ENCODE measurements at regions not wholly inside any gene's neighbourhood (a gene's known extent, or its start where the extent isn't known, plus 50 kb on each side); places are given as distances from the start of the nearest gene placed in this dataset.

- Histone ChIP-seq H2AK5ac (ENCODE audit: low read length) (no peak overlapping the region), H4K12ac (ENCODE audit: low read depth, low read length) (no peak overlapping the region), H3K27ac (ENCODE audit: low read depth, low read length) (no peak overlapping the region), H3K14ac (ENCODE audit: low read length) (no peak overlapping the region), H3K18ac (ENCODE audit: low read length) (no peak overlapping the region), H2BK120ac (ENCODE audit: insufficient read depth, low read length, poor library complexity) (no peak overlapping the region), H3K79me2 (ENCODE audit: control insufficient read depth, insufficient read depth, low read length, poor library complexity) (no peaks in the 10 kb centered on the region), H3K9me3 (ENCODE audit: insufficient read depth, low read depth, low read length) (no peaks in the 10 kb centered on the region), H4K91ac (ENCODE audit: low read depth, low read length) (no peak overlapping the region), H3K4me2 (ENCODE audit: low read length) (no peak overlapping the region), H3K79me1 (ENCODE audit: low read length) (no peaks in the 10 kb centered on the region), H2BK12ac (ENCODE audit: low read length) (no peak overlapping the region), H3K27me3 (ENCODE audit: insufficient read depth, low read length) (no peaks in the 10 kb centered on the region), H3K4me3 (ENCODE audit: low read depth, low read length) (no peak overlapping the region), H3K4me1 (ENCODE audit: control insufficient read depth in 1 of 2, insufficient read depth in 2 of 2, low read length in 2 of 2) (no peaks in the 10 kb centered on the region), H3K9ac (ENCODE audit: low read length) (no peak overlapping the region), H3K4ac (ENCODE audit: low read depth, low read length) (no peak overlapping the region), H3K23ac (ENCODE audit: low read length) (no peak overlapping the region), H2AFZ (ENCODE audit: insufficient read depth, low read length, poor library complexity) (no peak overlapping the region), H4K8ac (ENCODE audit: low read depth, low read length) (no peak overlapping the region), H3K36me3 (ENCODE audit: control insufficient read depth in 1 of 2, insufficient read depth in 2 of 2, low read length in 2 of 2) (no peaks in the 10 kb centered on the region), H2BK5ac (ENCODE audit: low read depth, low read length, poor library complexity) (no peak overlapping the region)
- DNase-seq, result no peak
- WGBS (ENCODE audit: extremely low coverage, insufficient coverage, insufficient read length), result no CpG with 5 or more reads among the region's 2 CpGs
These were observed 1413.8 kb upstream of the PCDH20 start for GRCh38 chr13:62829486-62829885.

GRCh38 chr13:62799931-62800436 lies 1384.3 kb upstream of the PCDH20 start:
- 100% methylated on average over 1 of the region's 5 CpGs for WGBS (ENCODE audit: extremely low coverage, insufficient coverage, insufficient read length)
- Histone ChIP-seq H3K4me2 (ENCODE audit: low read length) (no peak overlapping the region), H4K91ac (ENCODE audit: low read depth, low read length) (no peak overlapping the region), H3K18ac (ENCODE audit: low read length) (no peak overlapping the region), H2BK5ac (ENCODE audit: low read depth, low read length, poor library complexity) (no peak overlapping the region), H3K23ac (ENCODE audit: low read length) (no peak overlapping the region), H2AK5ac (ENCODE audit: low read length) (no peak overlapping the region), H2BK12ac (ENCODE audit: low read length) (no peak overlapping the region), H2BK120ac (ENCODE audit: insufficient read depth, low read length, poor library complexity) (no peak overlapping the region), H4K12ac (ENCODE audit: low read depth, low read length) (no peak overlapping the region), H2AFZ (ENCODE audit: insufficient read depth, low read length, poor library complexity) (no peak overlapping the region), H3K4me3 (ENCODE audit: low read depth, low read length) (peak overlapping the region; percentile 16), H3K9me3 (ENCODE audit: insufficient read depth, low read depth, low read length) (no peaks in the 10 kb centered on the region), H3K14ac (ENCODE audit: low read length) (no peak overlapping the region), H3K4me1 (ENCODE audit: control insufficient read depth in 1 of 2, insufficient read depth in 2 of 2, low read length in 2 of 2) (peaks cover 0 to 3% of the 10 kb centered on the region in 2 experiments), H3K36me3 (ENCODE audit: control insufficient read depth in 1 of 2, insufficient read depth in 2 of 2, low read length in 2 of 2) (no peaks in the 10 kb centered on the region), H4K8ac (ENCODE audit: low read depth, low read length) (no peak overlapping the region), H3K79me2 (ENCODE audit: control insufficient read depth, insufficient read depth, low read length, poor library complexity) (no peaks in the 10 kb centered on the region), H3K27me3 (ENCODE audit: insufficient read depth, low read length) (no peaks in the 10 kb centered on the region), H3K4ac (ENCODE audit: low read depth, low read length) (no peak overlapping the region), H3K9ac (ENCODE audit: low read length) (no peak overlapping the region), H3K79me1 (ENCODE audit: low read length) (no peaks in the 10 kb centered on the region), H3K27ac (ENCODE audit: low read depth, low read length) (no peak overlapping the region)
- DNase-seq, result no peak

- Histone ChIP-seq H3K4ac (ENCODE audit: low read depth, low read length) (no peak overlapping the region), H4K8ac (ENCODE audit: low read depth, low read length) (no peak overlapping the region), H3K79me1 (ENCODE audit: low read length) (no peaks in the 10 kb centered on the region), H3K14ac (ENCODE audit: low read length) (no peak overlapping the region), H3K36me3 (ENCODE audit: control insufficient read depth in 1 of 2, insufficient read depth in 2 of 2, low read length in 2 of 2) (no peaks in the 10 kb centered on the region), H4K91ac (ENCODE audit: low read depth, low read length) (no peak overlapping the region), H2BK5ac (ENCODE audit: low read depth, low read length, poor library complexity) (no peak overlapping the region), H3K79me2 (ENCODE audit: control insufficient read depth, insufficient read depth, low read length, poor library complexity) (no peaks in the 10 kb centered on the region), H2AFZ (ENCODE audit: insufficient read depth, low read length, poor library complexity) (no peak overlapping the region), H2AK5ac (ENCODE audit: low read length) (no peak overlapping the region), H3K9me3 (ENCODE audit: insufficient read depth, low read depth, low read length) (no peaks in the 10 kb centered on the region), H3K4me1 (ENCODE audit: control insufficient read depth in 1 of 2, insufficient read depth in 2 of 2, low read length in 2 of 2) (peaks cover 0 to 3% of the 10 kb centered on the region in 2 experiments), H2BK12ac (ENCODE audit: low read length) (no peak overlapping the region), H3K27ac (ENCODE audit: low read depth, low read length) (no peak overlapping the region), H2BK120ac (ENCODE audit: insufficient read depth, low read length, poor library complexity) (no peak overlapping the region), H3K23ac (ENCODE audit: low read length) (no peak overlapping the region), H3K9ac (ENCODE audit: low read length) (no peak overlapping the region), H3K18ac (ENCODE audit: low read length) (no peak overlapping the region), H3K27me3 (ENCODE audit: insufficient read depth, low read length) (no peaks in the 10 kb centered on the region), H3K4me2 (ENCODE audit: low read length) (no peak overlapping the region), H3K4me3 (ENCODE audit: low read depth, low read length) (no peak overlapping the region), H4K12ac (ENCODE audit: low read depth, low read length) (no peak overlapping the region)
- no CpG with 5 or more reads among the region's 8 CpGs for WGBS (ENCODE audit: extremely low coverage, insufficient coverage, insufficient read length)
- no peak for DNase-seq
These were observed 1383.4 kb upstream of the PCDH20 start for GRCh38 chr13:62799038-62799535.

- Histone ChIP-seq H2AK5ac (ENCODE audit: low read length) (no peak overlapping the region), H3K4me1 (ENCODE audit: control insufficient read depth in 1 of 2, insufficient read depth in 2 of 2, low read length in 2 of 2) (no peaks in the 10 kb centered on the region), H3K4ac (ENCODE audit: low read depth, low read length) (no peak overlapping the region), H3K27ac (ENCODE audit: low read depth, low read length) (no peak overlapping the region), H3K9ac (ENCODE audit: low read length) (no peak overlapping the region), H3K79me2 (ENCODE audit: control insufficient read depth, insufficient read depth, low read length, poor library complexity) (no peaks in the 10 kb centered on the region), H3K27me3 (ENCODE audit: insufficient read depth, low read length) (no peaks in the 10 kb centered on the region), H3K23ac (ENCODE audit: low read length) (no peak overlapping the region), H3K18ac (ENCODE audit: low read length) (no peak overlapping the region), H3K4me3 (ENCODE audit: low read depth, low read length) (no peak overlapping the region), H2BK120ac (ENCODE audit: insufficient read depth, low read length, poor library complexity) (no peak overlapping the region), H4K12ac (ENCODE audit: low read depth, low read length) (no peak overlapping the region), H2BK12ac (ENCODE audit: low read length) (no peak overlapping the region), H3K79me1 (ENCODE audit: low read length) (no peaks in the 10 kb centered on the region), H2BK5ac (ENCODE audit: low read depth, low read length, poor library complexity) (no peak overlapping the region), H3K4me2 (ENCODE audit: low read length) (no peak overlapping the region), H3K36me3 (ENCODE audit: control insufficient read depth in 1 of 2, insufficient read depth in 2 of 2, low read length in 2 of 2) (no peaks in the 10 kb centered on the region), H3K9me3 (ENCODE audit: insufficient read depth, low read depth, low read length) (no peaks in the 10 kb centered on the region), H4K91ac (ENCODE audit: low read depth, low read length) (no peak overlapping the region), H3K14ac (ENCODE audit: low read length) (no peak overlapping the region), H4K8ac (ENCODE audit: low read depth, low read length) (no peak overlapping the region), H2AFZ (ENCODE audit: insufficient read depth, low read length, poor library complexity) (no peak overlapping the region)
- no peak for DNase-seq
- no CpG with 5 or more reads among the region's 1 CpG for WGBS (ENCODE audit: extremely low coverage, insufficient coverage, insufficient read length)
These were observed 1378.2 kb upstream of the PCDH20 start for GRCh38 chr13:62793850-62794249.
